Ishikawa (cell line): ENCODE measurements at regions not wholly inside any gene's neighbourhood (a gene's known extent, or its start where the extent isn't known, plus 50 kb on each side); places are given as distances from the start of the nearest gene placed in this dataset.

Experiments
- CEBPB ChIP-seq: IDR thresholded peaks from 2 replicates; pipeline ENCODE4 v1.6.1; 2012
- CREB1 ChIP-seq: IDR thresholded peaks from 2 replicates; pipeline ENCODE4 v1.6.1; 2012; ENCODE audit warnings: low read depth
- EP300 ChIP-seq: IDR thresholded peaks from 2 replicates; pipeline ENCODE4 v1.6.1; 2012; ENCODE audit warnings: borderline replicate concordance
- FOXM1 ChIP-seq: IDR thresholded peaks from 2 replicates; pipeline ENCODE4 v1.6.1; 2012; ENCODE audit warnings: low read depth, borderline replicate concordance
- MAX ChIP-seq: IDR thresholded peaks from 2 replicates; pipeline ENCODE4 v1.6.1; 2012
- RAD21 ChIP-seq: IDR thresholded peaks from 2 replicates; pipeline ENCODE4 v1.6.1; 2012; ENCODE audit warnings: low read depth
- TCF12 ChIP-seq: IDR thresholded peaks from 2 replicates; pipeline ENCODE4 v1.6.1; 2012; ENCODE audit warnings: low read depth
- YY1 ChIP-seq: IDR thresholded peaks from 2 replicates; pipeline ENCODE4 v1.6.1; 2012; ENCODE audit warnings: low read depth
- TF ChIP-seq, protein P1 (sequence below): IDR thresholded peaks from 2 replicates; pipeline ENCODE4 v1.6.1; 2012; ENCODE audit warnings: low read depth, mild to moderate bottlenecking

GRCh38 chr9:38331141-38331540, 61.4 kb upstream of the ALDH1B1 start:
- TF ChIP-seq FOXM1 = no peak
- TF ChIP-seq YY1 = no peak
- TF ChIP-seq RAD21 = no peak
- no peak for TF ChIP-seq EP300
- TF ChIP-seq CREB1 = no peak
- TF ChIP-seq, protein P1, sequence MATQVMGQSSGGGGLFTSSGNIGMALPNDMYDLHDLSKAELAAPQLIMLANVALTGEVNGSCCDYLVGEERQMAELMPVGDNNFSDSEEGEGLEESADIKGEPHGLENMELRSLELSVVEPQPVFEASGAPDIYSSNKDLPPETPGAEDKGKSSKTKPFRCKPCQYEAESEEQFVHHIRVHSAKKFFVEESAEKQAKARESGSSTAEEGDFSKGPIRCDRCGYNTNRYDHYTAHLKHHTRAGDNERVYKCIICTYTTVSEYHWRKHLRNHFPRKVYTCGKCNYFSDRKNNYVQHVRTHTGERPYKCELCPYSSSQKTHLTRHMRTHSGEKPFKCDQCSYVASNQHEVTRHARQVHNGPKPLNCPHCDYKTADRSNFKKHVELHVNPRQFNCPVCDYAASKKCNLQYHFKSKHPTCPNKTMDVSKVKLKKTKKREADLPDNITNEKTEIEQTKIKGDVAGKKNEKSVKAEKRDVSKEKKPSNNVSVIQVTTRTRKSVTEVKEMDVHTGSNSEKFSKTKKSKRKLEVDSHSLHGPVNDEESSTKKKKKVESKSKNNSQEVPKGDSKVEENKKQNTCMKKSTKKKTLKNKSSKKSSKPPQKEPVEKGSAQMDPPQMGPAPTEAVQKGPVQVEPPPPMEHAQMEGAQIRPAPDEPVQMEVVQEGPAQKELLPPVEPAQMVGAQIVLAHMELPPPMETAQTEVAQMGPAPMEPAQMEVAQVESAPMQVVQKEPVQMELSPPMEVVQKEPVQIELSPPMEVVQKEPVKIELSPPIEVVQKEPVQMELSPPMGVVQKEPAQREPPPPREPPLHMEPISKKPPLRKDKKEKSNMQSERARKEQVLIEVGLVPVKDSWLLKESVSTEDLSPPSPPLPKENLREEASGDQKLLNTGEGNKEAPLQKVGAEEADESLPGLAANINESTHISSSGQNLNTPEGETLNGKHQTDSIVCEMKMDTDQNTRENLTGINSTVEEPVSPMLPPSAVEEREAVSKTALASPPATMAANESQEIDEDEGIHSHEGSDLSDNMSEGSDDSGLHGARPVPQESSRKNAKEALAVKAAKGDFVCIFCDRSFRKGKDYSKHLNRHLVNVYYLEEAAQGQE = no peak
- TF ChIP-seq CEBPB = no peak
- no peak for TF ChIP-seq MAX
- TF ChIP-seq TCF12 = no peak
